ENCODE measurements at regions not wholly inside any gene's neighbourhood (a gene's known extent, or its start where the extent isn't known, plus 50 kb on each side); places are given as distances from the start of the nearest gene placed in this dataset.

DNA sequence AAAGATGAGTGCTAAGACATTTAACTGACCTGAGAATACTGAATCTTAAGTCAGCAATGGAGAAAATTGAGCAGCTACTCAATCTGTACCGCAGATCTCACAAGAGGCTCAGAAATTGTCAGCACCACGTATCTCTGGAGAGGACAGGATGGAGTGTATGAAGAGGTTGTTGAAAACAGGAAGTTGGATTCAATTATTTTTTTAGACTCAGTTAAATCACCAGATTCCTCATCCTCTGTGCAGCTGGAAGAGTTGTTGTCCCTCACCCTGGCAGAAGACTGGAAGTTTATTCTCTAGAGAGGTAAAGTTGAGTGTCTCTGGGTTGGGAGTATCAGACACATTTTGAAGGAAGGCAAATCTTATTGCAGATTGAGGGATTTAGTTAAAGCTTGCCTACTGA lies 114.9 kb upstream of the NT5C1B start:
- no peak for DNase-seq

DNA sequence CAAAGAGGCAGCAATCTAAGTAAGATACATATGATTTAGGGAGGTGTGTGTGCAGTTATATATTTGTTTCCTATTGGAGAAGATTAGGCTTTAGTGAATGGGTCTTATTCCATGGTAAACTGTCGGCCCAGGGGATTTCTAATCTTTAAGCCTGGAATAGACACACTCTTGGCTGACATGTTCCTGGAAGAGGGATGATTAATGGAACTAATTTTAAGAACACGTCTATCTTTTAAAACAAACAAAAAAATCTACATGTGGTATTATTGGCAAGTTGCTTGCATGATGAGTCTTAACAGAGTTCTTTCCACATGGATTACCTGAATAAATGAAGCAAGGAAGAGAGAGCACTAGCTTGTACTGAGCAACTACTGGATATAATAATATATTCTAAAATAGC lies 114.2 kb upstream of the NT5C1B start:
- no peak for DNase-seq

DNA sequence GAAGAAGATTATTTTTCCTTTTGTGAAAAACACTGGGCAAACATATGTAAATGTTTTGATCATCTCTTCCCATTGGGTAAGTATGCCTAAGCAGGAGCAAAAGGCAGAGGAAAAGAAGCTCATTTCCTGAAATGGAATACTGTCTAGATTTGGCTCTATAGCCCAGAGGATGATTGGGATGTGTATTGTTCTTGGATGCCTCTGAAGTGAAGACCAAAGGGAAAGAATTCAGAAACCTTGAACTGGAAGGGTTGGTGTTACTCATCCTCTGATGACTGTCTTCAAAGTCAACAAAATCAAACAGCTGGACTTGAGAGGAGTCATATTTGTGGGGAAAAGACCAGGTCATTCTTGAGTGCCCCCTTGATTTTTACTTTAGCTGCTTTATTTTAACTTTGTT lies 112.6 kb upstream of the NT5C1B start:
- DNase-seq, result peak; percentile 67

DNA sequence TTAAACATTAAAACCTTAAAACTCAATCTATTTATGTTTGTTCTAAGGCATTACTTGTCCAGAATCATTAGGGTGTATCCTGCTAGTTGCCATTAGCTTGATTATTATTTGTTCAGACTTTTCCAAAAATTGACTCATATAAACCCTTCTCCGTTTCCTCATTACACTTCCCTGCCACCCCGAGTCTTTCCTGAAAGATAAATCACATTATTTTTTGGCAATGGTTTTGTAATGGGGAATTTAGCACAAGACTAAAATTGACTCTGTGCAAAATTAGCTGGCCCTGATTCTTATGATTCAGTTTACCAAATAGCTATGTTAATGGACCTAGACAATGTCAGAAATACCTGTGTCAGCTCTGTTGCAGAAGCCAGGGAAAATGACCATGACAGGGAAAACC lies 112.2 kb upstream of the NT5C1B start:
- DNase-seq, result no peak

DNA sequence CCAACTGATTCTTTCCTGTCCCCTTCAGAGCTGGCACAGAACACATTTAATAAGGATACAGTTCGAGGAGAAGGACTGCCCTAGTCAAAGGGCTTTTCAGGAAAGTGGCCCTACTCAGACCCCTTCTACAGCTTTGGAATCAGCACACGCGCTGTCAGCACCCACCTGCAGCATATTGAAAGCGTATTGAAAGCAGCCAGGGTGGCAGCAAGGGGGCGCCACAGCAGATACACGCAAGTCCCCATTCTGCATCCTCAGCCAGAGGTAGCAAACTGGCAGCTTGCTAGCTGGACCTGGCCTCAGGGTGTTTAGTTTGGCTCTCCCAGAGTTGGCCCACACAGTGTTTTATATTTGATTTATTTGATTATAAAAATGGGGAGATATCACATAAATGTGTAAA lies 101.0 kb upstream of the NT5C1B start:
- no peak for DNase-seq

DNA sequence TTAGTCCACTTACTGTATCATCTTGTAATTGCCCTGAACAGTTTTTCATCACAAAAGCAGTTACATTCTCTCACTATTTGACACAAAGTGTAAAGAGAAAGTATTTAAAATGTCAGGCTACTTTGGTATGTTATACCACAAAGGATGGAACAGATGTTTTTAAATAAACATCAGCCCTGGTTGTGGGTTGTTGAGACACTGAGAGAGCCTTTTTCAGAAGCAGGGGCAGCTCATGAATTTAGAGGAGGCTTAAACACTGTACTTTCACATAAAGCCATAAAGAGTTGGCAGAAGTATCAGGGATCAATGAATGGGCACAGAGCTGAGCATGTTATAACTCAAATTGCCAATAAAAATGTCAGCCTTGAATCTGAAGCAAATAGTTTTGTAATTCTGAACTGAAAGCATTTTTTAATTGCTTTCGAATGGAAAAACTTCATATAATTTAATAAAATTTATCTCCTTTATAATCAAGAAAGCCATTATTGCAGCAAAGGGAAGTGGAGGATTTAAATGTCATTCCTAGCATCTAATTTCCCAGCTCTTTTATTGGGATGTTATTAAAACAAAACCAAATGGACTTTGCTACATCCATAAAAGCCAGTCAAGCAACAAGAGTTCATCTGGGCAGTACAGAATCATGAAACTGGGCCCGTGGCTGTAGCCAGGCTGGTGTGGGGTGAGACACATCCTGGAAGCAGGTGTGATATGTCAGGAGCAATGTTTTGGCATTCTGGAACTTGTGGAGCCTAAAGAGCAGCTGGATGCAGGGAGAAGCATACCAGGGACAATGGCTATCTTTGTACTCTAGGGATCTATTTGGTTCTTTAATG lies 95.1 kb upstream of the NT5C1B start:
- peak; percentile 40 for DNase-seq

- no peak for DNase-seq
These were observed 93.3 kb upstream of the NT5C1B start for GRCh38 chr2:18682681-18683080.

DNA sequence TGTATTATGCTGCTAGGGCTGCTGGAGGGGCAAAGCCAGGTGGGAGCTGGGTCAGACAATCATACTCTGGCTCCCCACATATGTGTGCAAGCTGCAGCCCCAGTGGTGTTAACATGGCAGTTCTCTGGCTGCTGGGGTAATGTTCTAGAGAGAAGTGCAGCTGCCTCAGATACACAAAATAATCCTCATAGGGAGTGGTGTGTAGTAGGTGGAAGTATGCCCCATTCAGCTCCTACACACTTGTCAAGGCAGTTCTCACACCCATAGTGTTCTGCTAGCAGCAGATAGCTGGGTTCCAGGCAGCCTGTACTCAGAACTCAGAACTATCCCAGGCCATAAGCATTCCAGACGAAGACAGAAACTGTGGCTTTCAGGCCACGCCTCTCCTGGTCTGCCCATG lies 87.9 kb upstream of the NT5C1B start:
- no peak for DNase-seq

DNA sequence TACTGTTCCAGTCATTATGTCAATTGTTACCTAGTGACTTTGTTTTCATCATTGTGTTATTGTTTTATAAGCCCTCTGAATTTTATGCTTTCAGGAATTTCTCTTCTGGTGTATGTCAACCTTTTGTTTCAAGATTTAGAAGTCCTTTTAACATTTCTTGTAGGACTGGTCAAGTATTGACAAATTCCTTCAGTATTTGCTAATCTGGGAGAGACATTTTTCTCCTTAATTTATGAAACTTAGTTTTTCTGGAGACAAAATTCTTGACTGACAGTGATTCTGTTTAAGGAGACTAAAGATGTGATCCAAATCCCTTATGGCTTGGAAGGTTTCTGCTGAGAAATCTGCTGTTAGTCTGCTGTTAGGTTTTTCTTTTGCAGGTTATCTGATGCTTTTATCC lies 84.9 kb upstream of the NT5C1B start:
- no peak for DNase-seq

DNA sequence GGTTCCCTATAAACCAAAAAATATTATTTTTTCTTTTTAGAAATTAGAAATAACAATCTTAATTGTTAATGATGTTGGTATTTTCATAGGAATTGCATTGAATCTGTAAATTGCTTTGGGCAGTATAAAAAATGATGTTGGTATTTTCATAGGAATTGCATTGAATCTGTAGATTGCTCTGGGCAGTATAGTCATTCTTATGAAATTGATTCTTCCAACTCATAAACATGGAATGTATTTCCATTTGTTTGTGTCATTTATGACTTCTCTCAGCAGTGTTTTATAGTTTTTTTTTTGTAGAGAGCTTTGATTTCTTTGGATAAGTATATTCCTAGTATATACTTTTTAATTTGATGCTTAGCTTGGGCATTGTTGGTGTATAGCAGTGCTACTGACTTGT lies 82.0 kb upstream of the NT5C1B start:
- peak; percentile 62 for DNase-seq

GRCh38 chr2:18668221-18668620 lies 78.9 kb upstream of the NT5C1B start:
- no peak for DNase-seq

- no peak for DNase-seq
These were observed 75.1 kb upstream of the NT5C1B start for GRCh38 chr2:18664421-18664820.

GRCh38 chr2:18663861-18664260 lies 74.5 kb upstream of the NT5C1B start:
- DNase-seq, result no peak

GRCh38 chr2:18662689-18663088 lies 73.3 kb upstream of the NT5C1B start:
- no peak for DNase-seq

DNA sequence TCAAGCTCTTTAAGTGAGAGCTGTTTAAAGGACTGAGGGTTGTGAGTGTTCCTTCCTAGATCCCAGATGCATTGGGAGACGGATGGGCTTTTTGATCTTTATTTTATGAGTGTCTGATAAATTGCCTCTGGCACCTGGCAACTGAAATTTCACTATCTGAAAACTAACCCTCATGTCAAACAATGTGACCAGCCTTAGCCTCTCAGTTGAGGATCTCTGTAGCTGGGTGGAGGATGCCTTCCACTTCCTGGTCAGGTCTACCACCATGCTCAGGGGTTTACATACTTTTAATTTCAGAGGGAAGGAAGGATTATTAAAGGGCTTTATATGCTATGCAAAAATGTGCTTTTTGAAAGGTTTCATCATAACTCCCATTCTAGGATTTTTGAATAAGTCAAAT lies 70.5 kb upstream of the NT5C1B start:
- DNase-seq, result no peak

DNA sequence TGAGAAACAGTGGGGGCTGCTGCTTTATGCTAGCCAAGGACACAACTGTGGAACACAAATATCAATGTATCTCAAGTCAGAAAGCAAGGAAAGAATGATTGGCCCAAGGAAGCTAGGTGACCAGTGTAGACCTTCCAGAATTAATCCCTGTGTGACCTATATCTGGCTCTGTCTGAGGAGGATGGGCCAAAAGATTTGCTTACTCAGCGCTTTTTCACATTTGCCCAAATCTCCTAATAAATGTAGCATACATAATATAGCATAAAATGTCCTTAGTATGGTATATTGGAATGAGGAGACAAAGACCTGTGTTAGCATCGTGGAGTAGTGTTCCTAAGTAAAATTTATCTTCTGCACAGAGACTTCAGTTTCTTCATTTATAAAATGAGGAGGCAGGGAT lies 66.7 kb upstream of the NT5C1B start:
- no peak for DNase-seq

DNA sequence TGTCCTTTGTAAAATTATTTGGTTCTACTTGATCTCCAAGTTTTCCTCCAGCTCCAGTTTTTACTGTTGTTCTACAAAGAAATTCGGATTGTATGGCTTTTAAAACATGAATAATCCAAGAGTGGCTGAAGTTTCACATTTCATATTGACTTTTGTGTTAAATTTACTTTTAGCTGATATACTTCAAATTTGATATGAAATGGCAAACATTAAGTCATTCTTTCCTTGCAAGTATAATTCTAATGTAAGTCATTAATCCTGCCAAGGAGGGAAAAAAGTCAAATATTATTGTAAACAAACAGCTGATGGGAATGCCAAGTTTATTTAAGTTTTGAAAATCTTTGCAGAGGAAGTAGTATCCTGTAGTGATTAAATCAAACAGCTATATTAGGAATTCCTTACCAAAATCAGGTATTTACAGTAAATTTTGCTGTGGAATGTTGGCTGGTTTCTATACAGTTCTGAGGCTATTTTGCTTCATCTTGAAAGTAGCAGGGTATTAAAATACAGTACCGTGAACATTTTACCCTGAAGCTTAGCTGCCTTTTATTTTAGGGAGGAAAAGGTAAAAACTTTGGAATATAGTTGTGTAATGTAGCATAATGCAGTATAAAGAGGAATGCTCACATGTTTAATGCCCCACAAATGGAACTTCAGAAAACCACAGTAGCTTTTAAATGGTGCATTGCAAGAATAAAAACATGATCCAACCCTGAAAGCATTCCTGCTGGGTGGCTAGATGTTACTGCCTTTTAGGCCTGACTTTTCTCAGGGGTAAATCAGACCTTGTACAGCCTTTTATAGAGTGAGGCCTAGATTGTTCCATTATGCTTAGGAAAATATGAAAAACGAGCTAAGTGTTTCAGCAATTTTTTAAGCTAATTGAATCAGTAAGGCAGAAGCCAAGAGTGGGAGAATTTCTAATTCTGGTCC lies 62.7 kb upstream of the NT5C1B start:
- DNase-seq, result peak; percentile 68

- no peak for DNase-seq
These were observed 60.9 kb upstream of the NT5C1B start for GRCh38 chr2:18650221-18650620.

- DNase-seq, result no peak
These were observed 60.2 kb upstream of the NT5C1B start for GRCh38 chr2:18649502-18650135.

DNA sequence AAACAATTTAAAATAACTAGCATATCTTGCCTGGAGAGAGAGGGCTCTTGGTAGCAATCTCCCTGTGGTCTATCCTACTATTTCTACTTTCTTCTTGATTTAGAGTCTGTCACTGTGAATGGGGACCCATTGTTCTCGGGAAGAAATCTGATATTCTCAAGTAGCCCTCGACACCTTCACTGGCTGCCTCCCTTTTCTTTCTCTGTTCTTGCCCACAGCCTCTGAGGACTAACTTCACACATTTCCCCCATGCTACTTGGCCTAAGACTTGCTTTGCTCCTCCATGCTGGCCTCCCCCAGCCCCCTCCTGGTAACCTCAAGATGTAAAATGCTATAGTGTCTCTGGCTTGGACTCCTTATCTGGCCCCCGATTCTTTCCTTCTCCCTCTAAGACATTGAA lies 58.8 kb upstream of the NT5C1B start:
- no peak for DNase-seq

DNA sequence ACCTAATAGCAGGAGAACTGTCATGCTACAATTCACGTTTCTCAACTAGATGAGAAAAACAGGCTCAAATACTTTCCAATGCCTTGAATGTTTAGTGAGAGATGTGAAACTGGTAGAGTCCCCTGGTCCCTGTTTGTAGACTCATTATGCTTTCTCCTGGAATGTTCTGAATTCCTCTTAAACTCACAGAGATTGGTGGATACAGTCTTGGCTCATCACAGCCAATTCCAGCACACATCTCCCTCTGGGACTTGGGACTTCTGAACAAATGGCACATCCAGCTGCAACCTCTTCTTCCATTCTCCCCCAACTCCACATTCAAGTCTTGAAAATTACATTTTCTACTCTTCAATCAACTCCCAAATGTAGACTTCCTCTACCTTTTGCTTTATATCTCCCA lies 58.4 kb upstream of the NT5C1B start:
- no peak for DNase-seq

DNA sequence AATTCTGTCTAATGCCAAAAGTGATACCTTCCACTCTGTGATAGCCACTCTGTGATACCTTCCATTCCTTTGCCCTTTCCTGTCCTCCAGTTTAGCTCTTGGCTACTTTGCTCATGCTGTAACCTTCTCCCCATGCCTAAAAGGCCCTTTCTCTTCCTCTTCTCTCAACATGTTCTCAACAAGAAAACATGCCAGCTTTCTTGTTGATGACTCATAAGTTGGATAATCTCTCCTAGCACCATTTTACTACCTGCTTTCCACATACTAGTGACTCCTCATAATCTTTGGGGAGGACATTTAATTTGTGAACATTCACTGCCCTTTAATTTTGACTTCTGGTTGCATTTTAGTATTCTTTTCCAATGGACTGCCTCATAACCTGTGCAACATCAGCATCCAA lies 55.9 kb upstream of the NT5C1B start:
- DNase-seq, result peak; percentile 25

- no peak for DNase-seq
These were observed 54.7 kb upstream of the NT5C1B start for GRCh38 chr2:18644115-18644462.
